ENCODE measurements at regions not wholly inside any gene's neighbourhood (a gene's known extent, or its start where the extent isn't known, plus 50 kb on each side); places are given as distances from the start of the nearest gene placed in this dataset.

- H3K9me3 ChIP-seq, result no peaks in the 10 kb centered on the region
- H3K4me3 ChIP-seq, result no peak overlapping the region
- intact Hi-C loops (cut with DNase I), result no loop called here
- no peaks in the 10 kb centered on the region for H3K27me3 ChIP-seq
- H3K4me1 ChIP-seq, result no peaks in the 10 kb centered on the region
- DNase-seq, result no peak
- 83 to 90% methylated on average over 2 of the region's 2 CpGs for WGBS, 2 donors
- no peaks in the 10 kb centered on the region for H3K36me3 ChIP-seq
- TF ChIP-seq POLR2A (IDR thresholded peaks at IDR 0.05), result no peak
- TF ChIP-seq CTCF (IDR thresholded peaks at IDR 0.05), result no peak
- TF ChIP-seq POLR2AphosphoS5 (IDR thresholded peaks at IDR 0.05), result no peak
- TF ChIP-seq EP300 (IDR thresholded peaks at IDR 0.05), result no peak
- H3K27ac ChIP-seq, result no peak overlapping the region
Measured at GRCh38 chr4:126859872-126860271, 772.9 kb upstream of the INTU start.

GRCh38 chr4:126860308-126860707 lies 772.4 kb upstream of the INTU start:
- 87 to 90% methylated on average over 1 of the region's 1 CpG for WGBS, 2 donors
- intact Hi-C loops (cut with DNase I), result no loop called here
- Histone ChIP-seq H3K4me3 (no peak overlapping the region), H3K36me3 (no peaks in the 10 kb centered on the region), H3K9me3 (no peaks in the 10 kb centered on the region), H3K4me1 (no peaks in the 10 kb centered on the region), H3K27ac (no peak overlapping the region), H3K27me3 (no peaks in the 10 kb centered on the region)
- DNase-seq, result no peak
- TF ChIP-seq POLR2A (IDR thresholded peaks at IDR 0.05) (no peak), CTCF (IDR thresholded peaks at IDR 0.05) (no peak), POLR2AphosphoS5 (IDR thresholded peaks at IDR 0.05) (no peak), EP300 (IDR thresholded peaks at IDR 0.05) (no peak)

GRCh38 chr4:126869967-126870366 lies 762.8 kb upstream of the INTU start:
- no peaks in the 10 kb centered on the region for H3K9me3 ChIP-seq
- DNase-seq, result no peak
- no peak for TF ChIP-seq POLR2A (IDR thresholded peaks at IDR 0.05)
- no peak for TF ChIP-seq POLR2AphosphoS5 (IDR thresholded peaks at IDR 0.05)
- TF ChIP-seq EP300 (IDR thresholded peaks at IDR 0.05), result no peak
- no peak for TF ChIP-seq CTCF (IDR thresholded peaks at IDR 0.05)
- H3K4me3 ChIP-seq, result no peak overlapping the region
- no peaks in the 10 kb centered on the region for H3K36me3 ChIP-seq
- 71 to 89% methylated on average over 2 of the region's 2 CpGs for WGBS, 2 donors
- intact Hi-C loops (cut with DNase I), result no loop called here
- no peaks in the 10 kb centered on the region for H3K4me1 ChIP-seq
- H3K27me3 ChIP-seq, result no peaks in the 10 kb centered on the region
- no peak overlapping the region for H3K27ac ChIP-seq

- no peaks in the 10 kb centered on the region for H3K27me3 ChIP-seq
- no peak for DNase-seq
- H3K27ac ChIP-seq, result no peak overlapping the region
- TF ChIP-seq CTCF (IDR thresholded peaks at IDR 0.05) (no peak), EP300 (IDR thresholded peaks at IDR 0.05) (no peak)
- intact Hi-C loops (cut with DNase I), result no loop called here
- H3K4me1 ChIP-seq, result no peaks in the 10 kb centered on the region
- no peaks in the 10 kb centered on the region for H3K36me3 ChIP-seq
- H3K4me3 ChIP-seq, result no peak overlapping the region
- H3K9me3 ChIP-seq, result no peaks in the 10 kb centered on the region
Measured at GRCh38 chr4:126871810-126872209, 760.9 kb upstream of the INTU start.

GRCh38 chr4:126874533-126874932 lies 758.2 kb upstream of the INTU start:
- Histone ChIP-seq H3K36me3 (no peaks in the 10 kb centered on the region), H3K4me3 (no peak overlapping the region), H3K9me3 (no peaks in the 10 kb centered on the region), H3K4me1 (no peaks in the 10 kb centered on the region), H3K27ac (no peak overlapping the region), H3K27me3 (no peaks in the 10 kb centered on the region)
- DNase-seq, result no peak
- intact Hi-C loops (cut with DNase I), result no loop called here
- TF ChIP-seq POLR2A (IDR thresholded peaks at IDR 0.05), result no peak
- no peak for TF ChIP-seq EP300 (IDR thresholded peaks at IDR 0.05)
- no peak for TF ChIP-seq POLR2AphosphoS5 (IDR thresholded peaks at IDR 0.05)
- WGBS, 2 donors, result 90 to 95% methylated on average over 19 of the region's 19 CpGs
